Natural killer cell (primary cell): ENCODE measurements at regions not wholly inside any gene's neighbourhood (a gene's known extent, or its start where the extent isn't known, plus 50 kb on each side); places are given as distances from the start of the nearest gene placed in this dataset.

Experiments used
- ATAC-seq, 3 donors: fragments of 150-1000 bp in 2 of 3; fragments of 200-7000 bp in 1 of 3; cut with Tn5 transposase; 1 replicate in 1 of 3; 2 replicates in 2 of 3; pipeline ENCODE4 v1.10.0; 2021; ENCODE audit warnings: mild to moderate bottlenecking in 2 of 3, moderate library complexity in 2 of 3
- DNase-seq, 2 donors: peaks; one replicate each; pipeline versions ENCODE4 v3.0.0 to v3.0.0-alpha.2; 2013 to 2021; ENCODE audit warnings: mixed read lengths in 1 of 2
- H3K27ac ChIP-seq: one replicate; pipeline ENCODE4 v1.5.1; 2013; ENCODE audit warnings: mild to moderate bottlenecking, low read length
- H3K27me3 ChIP-seq: one replicate; pipeline ENCODE4 v1.6.1; 2013; ENCODE audit warnings: low read length; ENCODE audit not compliant: control insufficient read depth, insufficient read depth
- H3K36me3 ChIP-seq: one replicate; pipeline ENCODE4 v1.6.1; 2013; ENCODE audit warnings: low read length; ENCODE audit not compliant: control insufficient read depth, insufficient read depth
- H3K4me1 ChIP-seq: one replicate; pipeline ENCODE4 v1.6.1; 2013; ENCODE audit warnings: low read length; ENCODE audit not compliant: control insufficient read depth, insufficient read depth
- H3K4me3 ChIP-seq: one replicate; pipeline ENCODE4 v1.5.1; 2013; ENCODE audit warnings: low read length
- H3K9me3 ChIP-seq: one replicate; pipeline ENCODE4 v1.6.1; 2013; ENCODE audit warnings: low read length; ENCODE audit not compliant: control insufficient read depth, insufficient read depth
- H3K27ac Mint-ChIP-seq, 2 donors: one replicate each; pipeline ENCODE4 v1.8.0; 2022; ENCODE audit warnings: mild to moderate bottlenecking in 2 of 2, mixed read lengths in 2 of 2, moderate library complexity in 1 of 2
- H3K27me3 Mint-ChIP-seq, 2 donors: one replicate each; pipeline ENCODE4 v1.8.0; 2022; ENCODE audit warnings: low read depth in 2 of 2, mixed read lengths in 2 of 2
- H3K36me3 Mint-ChIP-seq: one replicate; pipeline ENCODE4 v1.8.0; 2022; ENCODE audit warnings: mixed read lengths
- H3K4me1 Mint-ChIP-seq, 2 donors: one replicate each; pipeline ENCODE4 v1.8.0; 2022; ENCODE audit warnings: mixed read lengths in 2 of 2
- H3K4me3 Mint-ChIP-seq: one replicate; pipeline ENCODE4 v1.8.0; 2022; ENCODE audit warnings: mild to moderate bottlenecking, moderate library complexity, mixed read lengths
- H3K9me3 Mint-ChIP-seq, 2 donors: one replicate each; pipeline ENCODE4 v1.8.0; 2022; ENCODE audit warnings: mixed read lengths in 2 of 2
- CTCF ChIP-seq: fragments of 200-600 bp; IDR thresholded peaks from one replicate; pipeline ENCODE4 v1.8.0; 2022; ENCODE audit warnings: antibody characterized with exemption
- WGBS: methylation state at CpG from one replicate; pipeline ENCODE4 v1.1.7; 2013; ENCODE audit warnings: missing lambda C conversion rate; ENCODE audit not compliant: insufficient coverage; 5-methylcytosine and 5-hydroxymethylcytosine counted together
- intact Hi-C: fragments of 100-400 bp; cut with micrococcal nuclease; formaldehyde crosslinking; loops from one replicate; pipeline ENCODE4 v1.14.2; 2022

GRCh38 chr16:65944361-65944760 is 422.1 kb upstream of the CDH5 start:
- ATAC-seq (no peak), DNase-seq (no peak)
- Mint-ChIP-seq H3K9me3 (no peaks in the 10 kb centered on the region), H3K27ac (no peak overlapping the region), H3K4me3 (no peak overlapping the region), H3K36me3 (no peaks in the 10 kb centered on the region), H3K4me1 (no peaks in the 10 kb centered on the region), H3K27me3 (peaks cover 0 to 6% of the 10 kb centered on the region in 2 donors)
- no peaks in the 10 kb centered on the region for H3K36me3 ChIP-seq
- 35% methylated on average over 3 of the region's 3 CpGs for WGBS
- no peak for TF ChIP-seq CTCF
- no peaks in the 10 kb centered on the region for H3K4me1 ChIP-seq
- intact Hi-C loops = no loop called here
- H3K27ac ChIP-seq = no peak overlapping the region
- no peak overlapping the region for H3K4me3 ChIP-seq
- H3K9me3 ChIP-seq = no peaks in the 10 kb centered on the region
- H3K27me3 ChIP-seq = no peaks in the 10 kb centered on the region

- no peak overlapping the region for H3K4me3 ChIP-seq
- no peak overlapping the region for H3K4me3 Mint-ChIP-seq
- no peaks in the 10 kb centered on the region for H3K36me3 Mint-ChIP-seq
- H3K27me3 ChIP-seq = no peaks in the 10 kb centered on the region
- WGBS = 75% methylated on average over 1 of the region's 1 CpG
- TF ChIP-seq CTCF = no peak
- no peaks in the 10 kb centered on the region for H3K36me3 ChIP-seq
- H3K9me3 ChIP-seq = no peaks in the 10 kb centered on the region
- H3K4me1 ChIP-seq = no peaks in the 10 kb centered on the region
- H3K27ac ChIP-seq = no peak overlapping the region
- no peak for ATAC-seq
- DNase-seq = no peak
- intact Hi-C loops = no loop called here
- H3K4me1 Mint-ChIP-seq = no peaks in the 10 kb centered on the region
- no peak overlapping the region for H3K27ac Mint-ChIP-seq
- H3K9me3 Mint-ChIP-seq = peaks cover 0 to 2% of the 10 kb centered on the region in 2 donors
- H3K27me3 Mint-ChIP-seq = peaks cover 3% of the 10 kb centered on the region in 2 donors
Observed at GRCh38 chr16:65940711-65941110, 425.8 kb upstream of the CDH5 start.

- intact Hi-C loops = no loop called here
- H3K4me1 Mint-ChIP-seq = no peaks in the 10 kb centered on the region
- no peak for DNase-seq
- no peaks in the 10 kb centered on the region for H3K27me3 ChIP-seq
- 86% methylated on average over 1 of the region's 1 CpG for WGBS
- no peaks in the 10 kb centered on the region for H3K9me3 ChIP-seq
- no peak for TF ChIP-seq CTCF
- no peak overlapping the region for H3K4me3 ChIP-seq
- H3K9me3 Mint-ChIP-seq = peaks cover 0 to 2% of the 10 kb centered on the region in 2 donors
- no peaks in the 10 kb centered on the region for H3K36me3 Mint-ChIP-seq
- no peak overlapping the region for H3K4me3 Mint-ChIP-seq
- H3K27ac ChIP-seq = no peak overlapping the region
- H3K27ac Mint-ChIP-seq = no peak overlapping the region
- peaks cover 6 to 7% of the 10 kb centered on the region in 2 donors for H3K27me3 Mint-ChIP-seq
- H3K4me1 ChIP-seq = no peaks in the 10 kb centered on the region
- ATAC-seq = no peak
- H3K36me3 ChIP-seq = no peaks in the 10 kb centered on the region
Observed at GRCh38 chr16:65938083-65938482, 428.4 kb upstream of the CDH5 start.

- Histone ChIP-seq H3K36me3 (no peaks in the 10 kb centered on the region), H3K9me3 (no peaks in the 10 kb centered on the region), H3K27me3 (no peaks in the 10 kb centered on the region), H3K4me1 (no peaks in the 10 kb centered on the region), H3K27ac (no peak overlapping the region), H3K4me3 (no peak overlapping the region)
- no peak for ATAC-seq
- WGBS = 100% methylated on average over 1 of the region's 1 CpG
- H3K27me3 Mint-ChIP-seq = peaks cover 6 to 7% of the 10 kb centered on the region in 2 donors
- H3K36me3 Mint-ChIP-seq = no peaks in the 10 kb centered on the region
- intact Hi-C loops = no loop called here
- H3K27ac Mint-ChIP-seq = no peak overlapping the region
- no peak for TF ChIP-seq CTCF
- no peak overlapping the region for H3K4me3 Mint-ChIP-seq
- peaks cover 0 to 2% of the 10 kb centered on the region in 2 donors for H3K9me3 Mint-ChIP-seq
- H3K4me1 Mint-ChIP-seq = no peaks in the 10 kb centered on the region
- no peak for DNase-seq
Observed at GRCh38 chr16:65937455-65937854, 429.0 kb upstream of the CDH5 start.
